ENCODE measurements at regions not wholly inside any gene's neighbourhood (a gene's known extent, or its start where the extent isn't known, plus 50 kb on each side); places are given as distances from the start of the nearest gene placed in this dataset.
"Not testable (repeated sequence)": the region's sequence is repeated elsewhere in the genome, so short reads cannot be mapped to it uniquely, and the experiment has no call there.

DNA sequence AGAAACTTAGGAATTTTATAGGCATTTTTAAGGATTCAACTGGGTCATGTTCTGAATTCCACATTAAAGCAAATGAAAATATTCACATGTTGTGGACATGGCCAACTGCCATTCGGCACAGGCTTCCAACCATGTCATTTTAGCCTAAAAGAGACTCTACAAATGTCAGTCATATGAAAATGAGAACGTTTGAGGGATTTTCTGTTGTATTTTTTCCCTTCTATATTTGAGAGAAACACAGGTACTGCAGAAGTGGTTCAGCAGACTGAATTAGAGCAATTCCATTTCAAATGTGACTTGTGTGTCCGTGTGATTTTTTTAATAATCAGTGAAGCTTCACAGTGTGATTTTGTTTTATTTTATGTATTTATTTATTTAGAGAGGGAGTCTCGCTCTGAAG, 124.3 kb downstream of the TP53TG3F start:
- H3K36me3 ChIP-seq (ENCODE audit: control insufficient read depth, insufficient read depth, low read length); H3K9me3 ChIP-seq; H3K27ac Mint-ChIP-seq (ENCODE audit: unreplicated experiment); H3K4me1 Mint-ChIP-seq (ENCODE audit: low read depth, unreplicated experiment); H3K9me3 Mint-ChIP-seq (ENCODE audit: unreplicated experiment); H3K27me3 Mint-ChIP-seq (ENCODE audit: insufficient read depth, unreplicated experiment); H3K36me3 Mint-ChIP-seq (ENCODE audit: insufficient read depth, unreplicated experiment); BruUV-seq (replicated peaks); intact Hi-C loops (cut with micrococcal nuclease; ENCODE audit: unreplicated experiment); H3K4me1 ChIP-seq; CTCF ChIA-PET; POLR2A ChIA-PET; H3K4me3 Mint-ChIP-seq (ENCODE audit: unreplicated experiment); H3K4me3 ChIP-seq (ENCODE audit: low read depth, low read length); DNase-seq; H3K27me3 ChIP-seq (replicated peaks; ENCODE audit: control insufficient read depth, insufficient read depth, low read length): not testable (repeated sequence)

GRCh38 chr16:33588589-33588988, 129.2 kb downstream of the TP53TG3F start:
- BruUV-seq (replicated peaks); intact Hi-C loops (cut with micrococcal nuclease; ENCODE audit: unreplicated experiment): not testable (repeated sequence)

DNA sequence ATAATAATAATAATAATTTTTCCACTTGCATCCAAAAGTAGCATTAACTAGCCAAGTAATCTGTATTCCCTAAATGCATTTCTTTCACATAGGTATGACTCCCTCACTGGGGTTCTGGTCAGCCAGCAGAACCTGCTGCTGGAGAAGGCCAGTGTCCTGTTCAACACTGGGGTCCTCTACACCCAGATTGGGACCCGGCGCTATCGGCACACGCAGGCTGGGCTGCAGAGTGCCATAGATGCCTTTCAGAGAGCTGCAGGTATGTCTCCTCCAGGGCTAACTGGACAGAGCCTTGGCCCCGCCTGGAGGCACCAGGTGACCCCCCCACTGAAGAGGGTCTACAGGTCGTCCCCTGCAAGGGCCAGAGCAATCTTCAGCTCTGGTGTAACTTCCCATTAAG, 133.9 kb downstream of the TP53TG3F start:
- H3K9me3 Mint-ChIP-seq (ENCODE audit: unreplicated experiment); H3K4me1 ChIP-seq; DNase-seq; H3K27me3 Mint-ChIP-seq (ENCODE audit: insufficient read depth, unreplicated experiment); H3K27ac Mint-ChIP-seq (ENCODE audit: unreplicated experiment); POLR2A ChIA-PET; H3K9me3 ChIP-seq; H3K36me3 Mint-ChIP-seq (ENCODE audit: insufficient read depth, unreplicated experiment); H3K4me3 Mint-ChIP-seq (ENCODE audit: unreplicated experiment); H3K27me3 ChIP-seq (replicated peaks; ENCODE audit: control insufficient read depth, insufficient read depth, low read length); intact Hi-C loops (cut with micrococcal nuclease; ENCODE audit: unreplicated experiment); CTCF ChIA-PET; H3K36me3 ChIP-seq (ENCODE audit: control insufficient read depth, insufficient read depth, low read length); H3K4me3 ChIP-seq (ENCODE audit: low read depth, low read length); H3K4me1 Mint-ChIP-seq (ENCODE audit: low read depth, unreplicated experiment); BruUV-seq (replicated peaks): not testable (repeated sequence)

More at GRCh38 chr16:33588589-33588988, 129.2 kb downstream of the TP53TG3F start:
- H3K27ac Mint-ChIP-seq (ENCODE audit: unreplicated experiment); CTCF ChIA-PET; H3K27me3 ChIP-seq (replicated peaks; ENCODE audit: control insufficient read depth, insufficient read depth, low read length); POLR2A ChIA-PET; H3K4me3 ChIP-seq (ENCODE audit: low read depth, low read length); H3K27me3 Mint-ChIP-seq (ENCODE audit: insufficient read depth, unreplicated experiment); H3K4me3 Mint-ChIP-seq (ENCODE audit: unreplicated experiment); H3K36me3 ChIP-seq (ENCODE audit: control insufficient read depth, insufficient read depth, low read length); H3K9me3 ChIP-seq; H3K4me1 ChIP-seq; H3K4me1 Mint-ChIP-seq (ENCODE audit: low read depth, unreplicated experiment); DNase-seq; H3K9me3 Mint-ChIP-seq (ENCODE audit: unreplicated experiment); H3K36me3 Mint-ChIP-seq (ENCODE audit: insufficient read depth, unreplicated experiment): not testable (repeated sequence)

GRCh38 chr16:33595074-33595473, 135.7 kb downstream of the TP53TG3F start:
- BruUV-seq (replicated peaks); H3K27me3 ChIP-seq (replicated peaks; ENCODE audit: control insufficient read depth, insufficient read depth, low read length); H3K9me3 ChIP-seq; H3K36me3 Mint-ChIP-seq (ENCODE audit: insufficient read depth, unreplicated experiment); H3K4me3 Mint-ChIP-seq (ENCODE audit: unreplicated experiment); H3K4me1 Mint-ChIP-seq (ENCODE audit: low read depth, unreplicated experiment); H3K4me1 ChIP-seq; CTCF ChIA-PET; H3K36me3 ChIP-seq (ENCODE audit: control insufficient read depth, insufficient read depth, low read length); H3K27ac Mint-ChIP-seq (ENCODE audit: unreplicated experiment); POLR2A ChIA-PET; H3K9me3 Mint-ChIP-seq (ENCODE audit: unreplicated experiment); DNase-seq; H3K4me3 ChIP-seq (ENCODE audit: low read depth, low read length); H3K27me3 Mint-ChIP-seq (ENCODE audit: insufficient read depth, unreplicated experiment); intact Hi-C loops (cut with micrococcal nuclease; ENCODE audit: unreplicated experiment): not testable (repeated sequence)

- H3K27me3 Mint-ChIP-seq (ENCODE audit: insufficient read depth, unreplicated experiment); POLR2A ChIA-PET; H3K4me1 Mint-ChIP-seq (ENCODE audit: low read depth, unreplicated experiment); H3K36me3 Mint-ChIP-seq (ENCODE audit: insufficient read depth, unreplicated experiment); H3K27me3 ChIP-seq (replicated peaks; ENCODE audit: control insufficient read depth, insufficient read depth, low read length); H3K4me3 Mint-ChIP-seq (ENCODE audit: unreplicated experiment); H3K27ac Mint-ChIP-seq (ENCODE audit: unreplicated experiment); H3K36me3 ChIP-seq (ENCODE audit: control insufficient read depth, insufficient read depth, low read length); CTCF ChIA-PET; BruUV-seq (replicated peaks); DNase-seq; H3K4me1 ChIP-seq; intact Hi-C loops (cut with micrococcal nuclease; ENCODE audit: unreplicated experiment); H3K4me3 ChIP-seq (ENCODE audit: low read depth, low read length); H3K9me3 ChIP-seq; H3K9me3 Mint-ChIP-seq (ENCODE audit: unreplicated experiment): not testable (repeated sequence)
These were observed 141.6 kb downstream of the TP53TG3F start for GRCh38 chr16:33601029-33601428.

DNA sequence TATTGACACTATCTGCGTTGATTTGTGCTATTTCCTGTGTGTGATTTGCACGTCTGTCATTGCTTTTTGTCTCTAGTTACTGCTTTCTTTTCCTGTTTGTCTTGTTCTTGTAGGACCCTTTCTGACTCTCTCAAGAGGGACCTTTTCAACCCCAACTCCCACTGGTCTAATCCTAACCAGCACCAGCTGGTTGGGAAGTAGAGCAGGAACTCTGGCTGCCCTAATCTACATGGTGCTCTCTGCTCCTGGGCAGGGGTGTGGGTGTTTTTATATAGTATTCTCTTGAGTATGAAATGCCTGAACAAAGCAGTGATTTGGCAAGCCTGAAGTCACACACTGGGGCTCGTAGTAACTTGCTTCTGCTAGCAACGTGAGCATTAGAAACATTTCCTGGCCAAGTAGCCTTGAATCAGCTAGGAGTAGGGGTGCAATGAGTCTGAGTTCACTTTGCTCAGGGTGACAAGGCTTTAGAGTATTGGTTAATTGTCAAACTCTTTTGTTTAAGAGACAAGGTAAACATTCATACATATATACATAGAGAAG, 164.2 kb downstream of the TP53TG3F start:
- H3K36me3 Mint-ChIP-seq (ENCODE audit: insufficient read depth, unreplicated experiment); DNase-seq; POLR2A ChIA-PET: not testable (repeated sequence)

GRCh38 chr16:33628895-33629294, 169.5 kb downstream of the TP53TG3F start:
- CTCF ChIA-PET; H3K4me1 Mint-ChIP-seq (ENCODE audit: low read depth, unreplicated experiment); H3K27me3 ChIP-seq (replicated peaks; ENCODE audit: control insufficient read depth, insufficient read depth, low read length); H3K36me3 ChIP-seq (ENCODE audit: control insufficient read depth, insufficient read depth, low read length); H3K27ac Mint-ChIP-seq (ENCODE audit: unreplicated experiment); H3K4me3 ChIP-seq (ENCODE audit: low read depth, low read length); H3K9me3 Mint-ChIP-seq (ENCODE audit: unreplicated experiment); H3K27me3 Mint-ChIP-seq (ENCODE audit: insufficient read depth, unreplicated experiment); BruUV-seq (replicated peaks); H3K4me3 Mint-ChIP-seq (ENCODE audit: unreplicated experiment); H3K4me1 ChIP-seq; DNase-seq; H3K9me3 ChIP-seq; intact Hi-C loops (cut with micrococcal nuclease; ENCODE audit: unreplicated experiment); POLR2A ChIA-PET; H3K36me3 Mint-ChIP-seq (ENCODE audit: insufficient read depth, unreplicated experiment): not testable (repeated sequence)

More for the DNA sequence above, 164.2 kb downstream of the TP53TG3F start:
- H3K27me3 ChIP-seq (replicated peaks; ENCODE audit: control insufficient read depth, insufficient read depth, low read length); H3K4me3 ChIP-seq (ENCODE audit: low read depth, low read length); H3K4me1 Mint-ChIP-seq (ENCODE audit: low read depth, unreplicated experiment); H3K9me3 Mint-ChIP-seq (ENCODE audit: unreplicated experiment); H3K27me3 Mint-ChIP-seq (ENCODE audit: insufficient read depth, unreplicated experiment); H3K27ac Mint-ChIP-seq (ENCODE audit: unreplicated experiment); H3K36me3 ChIP-seq (ENCODE audit: control insufficient read depth, insufficient read depth, low read length); H3K4me3 Mint-ChIP-seq (ENCODE audit: unreplicated experiment); H3K4me1 ChIP-seq; intact Hi-C loops (cut with micrococcal nuclease; ENCODE audit: unreplicated experiment); BruUV-seq (replicated peaks); CTCF ChIA-PET; H3K9me3 ChIP-seq: not testable (repeated sequence)
